ENCODE measurements at regions not wholly inside any gene's neighbourhood (a gene's known extent, or its start where the extent isn't known, plus 50 kb on each side); places are given as distances from the start of the nearest gene placed in this dataset.

DNA sequence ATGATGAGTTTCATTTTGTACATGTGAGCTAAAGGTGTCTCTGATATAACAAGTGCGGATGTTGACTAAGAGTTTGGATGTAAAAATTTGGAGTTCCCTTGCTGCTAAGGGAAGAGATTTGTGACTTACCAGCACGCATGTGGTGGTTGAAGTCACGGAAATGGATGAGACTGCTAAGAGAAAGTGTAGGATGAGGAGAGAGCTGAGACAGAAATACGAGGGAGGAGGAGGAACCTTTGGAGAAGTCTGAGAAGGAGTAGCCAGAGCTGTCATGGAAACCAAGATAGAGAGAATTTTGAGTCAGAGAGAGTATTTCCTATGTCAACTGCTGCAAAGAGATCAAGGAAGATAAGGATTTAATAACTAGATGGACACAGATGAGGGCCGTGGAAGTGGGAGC lies 106.5 kb upstream of the COL24A1 start:
- TF ChIP-seq EZH2 (IDR thresholded peaks at IDR 0.05) (no peak), SP1 (IDR thresholded peaks at IDR 0.05; ENCODE audit: low read depth) (no peak)
- TF ChIP-seq, protein P1, sequence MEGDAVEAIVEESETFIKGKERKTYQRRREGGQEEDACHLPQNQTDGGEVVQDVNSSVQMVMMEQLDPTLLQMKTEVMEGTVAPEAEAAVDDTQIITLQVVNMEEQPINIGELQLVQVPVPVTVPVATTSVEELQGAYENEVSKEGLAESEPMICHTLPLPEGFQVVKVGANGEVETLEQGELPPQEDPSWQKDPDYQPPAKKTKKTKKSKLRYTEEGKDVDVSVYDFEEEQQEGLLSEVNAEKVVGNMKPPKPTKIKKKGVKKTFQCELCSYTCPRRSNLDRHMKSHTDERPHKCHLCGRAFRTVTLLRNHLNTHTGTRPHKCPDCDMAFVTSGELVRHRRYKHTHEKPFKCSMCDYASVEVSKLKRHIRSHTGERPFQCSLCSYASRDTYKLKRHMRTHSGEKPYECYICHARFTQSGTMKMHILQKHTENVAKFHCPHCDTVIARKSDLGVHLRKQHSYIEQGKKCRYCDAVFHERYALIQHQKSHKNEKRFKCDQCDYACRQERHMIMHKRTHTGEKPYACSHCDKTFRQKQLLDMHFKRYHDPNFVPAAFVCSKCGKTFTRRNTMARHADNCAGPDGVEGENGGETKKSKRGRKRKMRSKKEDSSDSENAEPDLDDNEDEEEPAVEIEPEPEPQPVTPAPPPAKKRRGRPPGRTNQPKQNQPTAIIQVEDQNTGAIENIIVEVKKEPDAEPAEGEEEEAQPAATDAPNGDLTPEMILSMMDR (IDR thresholded peaks at IDR 0.05 in 2 of 3, conservative IDR thresholded peaks at IDR 0.05 in 1 of 3; ENCODE audit: borderline replicate concordance in 1 of 3, insufficient read depth in 1 of 3, low read depth in 2 of 3, low read length in 2 of 3) = no peak
- TF ChIP-seq, protein P2, sequence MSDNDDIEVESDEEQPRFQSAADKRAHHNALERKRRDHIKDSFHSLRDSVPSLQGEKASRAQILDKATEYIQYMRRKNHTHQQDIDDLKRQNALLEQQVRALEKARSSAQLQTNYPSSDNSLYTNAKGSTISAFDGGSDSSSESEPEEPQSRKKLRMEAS (IDR thresholded peaks at IDR 0.05) = no peak

Measured in HCT116 (cell line).